ENCODE measurements at regions not wholly inside any gene's neighbourhood (a gene's known extent, or its start where the extent isn't known, plus 50 kb on each side); places are given as distances from the start of the nearest gene placed in this dataset.

DNA sequence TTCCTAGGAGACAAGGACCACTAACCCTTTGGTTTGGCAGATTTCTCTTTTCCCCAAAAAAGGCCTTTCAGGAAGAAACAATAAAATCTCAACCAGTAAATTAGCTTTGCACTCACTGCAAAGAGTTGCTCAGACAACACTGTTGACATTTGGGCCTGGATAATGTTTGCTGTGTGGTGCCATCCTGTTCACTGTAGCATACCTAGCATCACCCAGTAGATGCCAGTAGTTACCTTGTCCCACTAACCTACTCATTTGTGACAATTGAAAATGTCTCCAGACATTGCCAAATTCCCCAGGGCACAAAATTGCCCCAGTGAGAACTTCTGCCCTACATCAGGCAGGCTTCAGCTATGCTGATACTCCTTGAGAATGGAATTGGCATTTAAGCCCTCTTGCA is 177.0 kb upstream of the ERCC4 start:
- no peaks in the 10 kb centered on the region for H3K4me1 ChIP-seq
- H3K4me3 ChIP-seq = no peak overlapping the region
- no peaks in the 10 kb centered on the region for H3K27me3 ChIP-seq
- no peak for DNase-seq
- intact Hi-C loops (cut with DNase I; ENCODE audit: low total_unique reads) = no loop called here
- H3K36me3 ChIP-seq = no peaks in the 10 kb centered on the region
- H3K27ac ChIP-seq = no peak overlapping the region
- H3K9me3 ChIP-seq = peaks cover 0 to 15% (median 9%) of the 10 kb centered on the region in 4 donors
- no peak for TF ChIP-seq EP300 (IDR thresholded peaks at IDR 0.05)
- TF ChIP-seq POLR2A (IDR thresholded peaks at IDR 0.05) = no peak
- no peak for TF ChIP-seq POLR2AphosphoS5 (IDR thresholded peaks at IDR 0.05)
- TF ChIP-seq, protein P1, sequence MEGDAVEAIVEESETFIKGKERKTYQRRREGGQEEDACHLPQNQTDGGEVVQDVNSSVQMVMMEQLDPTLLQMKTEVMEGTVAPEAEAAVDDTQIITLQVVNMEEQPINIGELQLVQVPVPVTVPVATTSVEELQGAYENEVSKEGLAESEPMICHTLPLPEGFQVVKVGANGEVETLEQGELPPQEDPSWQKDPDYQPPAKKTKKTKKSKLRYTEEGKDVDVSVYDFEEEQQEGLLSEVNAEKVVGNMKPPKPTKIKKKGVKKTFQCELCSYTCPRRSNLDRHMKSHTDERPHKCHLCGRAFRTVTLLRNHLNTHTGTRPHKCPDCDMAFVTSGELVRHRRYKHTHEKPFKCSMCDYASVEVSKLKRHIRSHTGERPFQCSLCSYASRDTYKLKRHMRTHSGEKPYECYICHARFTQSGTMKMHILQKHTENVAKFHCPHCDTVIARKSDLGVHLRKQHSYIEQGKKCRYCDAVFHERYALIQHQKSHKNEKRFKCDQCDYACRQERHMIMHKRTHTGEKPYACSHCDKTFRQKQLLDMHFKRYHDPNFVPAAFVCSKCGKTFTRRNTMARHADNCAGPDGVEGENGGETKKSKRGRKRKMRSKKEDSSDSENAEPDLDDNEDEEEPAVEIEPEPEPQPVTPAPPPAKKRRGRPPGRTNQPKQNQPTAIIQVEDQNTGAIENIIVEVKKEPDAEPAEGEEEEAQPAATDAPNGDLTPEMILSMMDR (IDR thresholded peaks at IDR 0.05) = no peak

DNA sequence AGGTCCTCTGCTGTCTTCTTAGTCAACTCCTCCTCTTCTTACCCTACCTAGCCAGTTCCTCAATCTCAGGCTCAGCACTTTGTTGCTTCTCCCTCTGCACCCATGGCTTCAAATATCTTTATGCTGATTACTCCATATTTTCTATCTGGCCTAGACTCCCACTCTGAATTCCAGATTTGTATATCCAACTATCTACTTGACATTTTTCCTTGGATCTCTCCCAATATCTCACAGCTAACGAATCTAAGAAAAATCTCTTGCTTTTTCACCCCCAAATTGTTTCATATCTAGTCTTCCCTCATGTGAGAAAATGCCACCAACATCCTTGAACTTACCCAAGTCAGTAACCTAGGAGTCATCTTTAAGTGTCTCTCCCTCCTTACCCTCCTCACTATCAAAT is 176.4 kb upstream of the ERCC4 start:
- DNase-seq = no peak
- TF ChIP-seq EP300 (IDR thresholded peaks at IDR 0.05) (no peak), POLR2A (IDR thresholded peaks at IDR 0.05) (no peak)
- TF ChIP-seq, protein P1 (IDR thresholded peaks at IDR 0.05) = no peak
- Histone ChIP-seq H3K27me3 (no peaks in the 10 kb centered on the region), H3K4me3 (no peak overlapping the region), H3K27ac (no peak overlapping the region), H3K4me1 (no peaks in the 10 kb centered on the region), H3K9me3 (peaks cover 0 to 15% (median 9%) of the 10 kb centered on the region in 4 donors), H3K36me3 (no peaks in the 10 kb centered on the region)
- intact Hi-C loops (cut with DNase I; ENCODE audit: low total_unique reads) = no loop called here
- 41 to 53% (median 47%) methylated on average over 1 of the region's 1 CpG for WGBS, 5 donors

DNA sequence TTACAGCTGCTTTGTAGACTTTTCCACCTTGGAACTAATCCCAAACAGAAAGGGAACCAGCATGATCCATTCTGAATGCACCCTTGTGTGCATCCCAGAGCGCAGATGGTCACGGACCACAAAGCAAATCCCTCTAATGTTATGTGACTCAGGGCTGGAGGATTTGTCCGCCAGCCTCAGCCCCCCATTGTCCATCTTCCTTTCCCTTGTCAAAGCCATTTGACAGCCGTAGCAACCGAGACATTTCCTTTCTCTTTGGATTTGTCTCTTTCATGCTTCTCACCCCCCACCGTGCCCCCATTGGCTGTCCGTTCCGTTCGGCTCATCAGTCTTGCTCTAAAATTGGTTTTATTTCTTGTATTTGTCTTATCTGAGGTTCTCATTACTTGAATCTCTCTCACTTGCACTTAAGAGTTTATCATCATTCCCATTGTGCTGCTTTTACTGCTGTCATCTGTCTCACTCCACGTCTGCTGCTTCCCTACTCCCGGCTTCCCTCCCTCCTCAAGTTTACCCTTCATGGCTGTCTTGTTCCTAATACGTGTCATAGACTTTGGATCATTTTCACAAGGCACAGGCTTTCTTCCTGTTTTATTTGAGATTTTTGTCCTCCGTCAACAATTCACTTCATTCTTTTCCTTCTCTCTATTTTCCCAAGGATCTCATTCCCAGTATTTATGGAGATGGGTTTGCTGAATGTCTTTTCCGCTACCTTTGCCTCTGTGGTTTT is 163.4 kb upstream of the ERCC4 start:
- Histone ChIP-seq H3K9me3 (no peaks in the 10 kb centered on the region), H3K4me3 (no peak overlapping the region), H3K27ac (no peak overlapping the region), H3K27me3 (no peaks in the 10 kb centered on the region), H3K4me1 (no peaks in the 10 kb centered on the region), H3K36me3 (no peaks in the 10 kb centered on the region)
- DNase-seq = no peak
- 70 to 82% (median 77%) methylated on average over 14 of the region's 14 CpGs for WGBS, 5 donors
- TF ChIP-seq POLR2AphosphoS5 (IDR thresholded peaks at IDR 0.05) (no peak), POLR2A (IDR thresholded peaks at IDR 0.05) (no peak), EP300 (IDR thresholded peaks at IDR 0.05) (no peak)
- TF ChIP-seq, protein P1 (IDR thresholded peaks at IDR 0.05) = no peak
- intact Hi-C loops (cut with DNase I; ENCODE audit: low total_unique reads) = no loop called here

DNA sequence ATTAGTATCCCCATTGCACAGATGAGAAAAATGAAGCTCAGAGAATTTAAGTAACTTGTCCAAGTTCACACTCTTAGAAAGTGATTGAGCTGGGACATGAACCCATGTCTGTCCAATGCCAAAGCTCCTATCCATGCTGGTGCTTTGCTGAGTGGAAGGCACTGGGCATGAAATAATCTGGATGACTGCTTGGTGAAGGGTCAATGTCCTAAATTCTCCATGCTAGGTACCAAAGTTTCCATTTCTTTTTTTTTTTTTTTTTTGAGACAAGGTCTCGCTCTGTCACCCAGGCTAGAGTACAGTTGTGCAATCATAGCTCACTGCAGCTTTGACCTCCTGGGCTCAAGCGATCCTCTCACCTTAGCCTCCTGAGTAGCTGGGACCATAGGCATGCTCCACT is 153.6 kb upstream of the ERCC4 start:
- no peak for DNase-seq
- no peaks in the 10 kb centered on the region for H3K36me3 ChIP-seq
- WGBS, 5 donors = 84 to 98% (median 90%) methylated on average over 2 of the region's 2 CpGs
- intact Hi-C loops (cut with DNase I; ENCODE audit: low total_unique reads) = no loop called here
- H3K27ac ChIP-seq = no peak overlapping the region
- no peaks in the 10 kb centered on the region for H3K4me1 ChIP-seq
- no peak overlapping the region for H3K4me3 ChIP-seq
- TF ChIP-seq POLR2AphosphoS5 (IDR thresholded peaks at IDR 0.05) = no peak
- TF ChIP-seq POLR2A (IDR thresholded peaks at IDR 0.05) = no peak
- TF ChIP-seq, protein P1 (IDR thresholded peaks at IDR 0.05) = no peak
- TF ChIP-seq EP300 (IDR thresholded peaks at IDR 0.05) = no peak
- no peaks in the 10 kb centered on the region for H3K27me3 ChIP-seq
- no peaks in the 10 kb centered on the region for H3K9me3 ChIP-seq

All from stomach (tissue), 8 donors.